IPS-18c (cell line): ENCODE measurements at regions not wholly inside any gene's neighbourhood (a gene's known extent, or its start where the extent isn't known, plus 50 kb on each side); places are given as distances from the start of the nearest gene placed in this dataset.
"Not testable (repeated sequence)": the region's sequence is repeated elsewhere in the genome, so short reads cannot be mapped to it uniquely, and the experiment has no call there.

Experiments used
- H3K4me3 ChIP-seq: 2 replicates; pipeline ENCODE4 v1.7.0; 2013; ENCODE audit warnings: low read depth, mild to moderate bottlenecking, low read length, moderate library complexity; ENCODE audit not compliant: insufficient read depth
- H3K9me3 ChIP-seq: one replicate; pipeline ENCODE4 v1.6.1; 2013; ENCODE audit warnings: mild to moderate bottlenecking, low read length, moderate library complexity; ENCODE audit not compliant: control insufficient read depth, insufficient read depth

DNA sequence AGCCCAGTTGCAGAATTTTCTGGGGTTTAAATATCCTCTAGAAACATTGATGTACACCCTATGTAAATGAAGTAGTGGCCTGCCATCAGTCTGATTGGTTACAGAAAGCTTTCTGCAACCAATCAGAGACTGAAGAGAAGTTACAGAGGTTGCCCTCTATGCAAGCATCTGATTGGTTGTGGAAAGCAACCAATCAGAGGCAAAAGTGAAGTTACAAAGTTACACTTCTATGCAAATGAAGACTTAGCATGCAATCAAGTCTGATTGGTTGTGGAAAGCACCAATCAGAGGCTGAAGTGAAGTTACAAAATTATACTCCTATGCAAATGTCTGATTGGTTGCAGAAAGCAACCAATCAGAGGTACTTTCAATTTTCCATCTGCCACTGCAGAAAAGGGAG lies 51.9 kb upstream of the USP9X start:
- peaks cover 5% of the 10 kb centered on the region for H3K9me3 ChIP-seq
- no peak overlapping the region for H3K4me3 ChIP-seq

DNA sequence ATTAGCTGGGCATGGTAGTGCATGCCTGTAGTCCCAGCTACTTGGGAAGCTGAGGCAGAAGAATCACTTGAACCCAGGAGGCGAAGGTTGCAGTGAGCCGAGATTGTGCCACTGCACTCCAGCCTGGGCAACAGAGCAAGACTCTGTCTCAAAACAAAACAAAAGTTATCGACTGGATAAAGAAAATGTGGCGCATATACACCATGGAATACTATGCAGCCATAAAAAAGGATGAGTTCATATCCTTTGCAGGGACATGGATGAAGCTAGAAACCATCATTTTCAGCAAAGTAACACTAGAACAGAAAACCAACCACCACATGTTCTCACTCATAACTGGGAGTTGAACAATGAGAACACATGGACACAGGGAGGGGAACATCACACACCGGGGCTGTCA lies 50.3 kb upstream of the USP9X start:
- not testable (repeated sequence) for H3K9me3 ChIP-seq, H3K4me3 ChIP-seq
